ENCODE measurements at regions not wholly inside any gene's neighbourhood (a gene's known extent, or its start where the extent isn't known, plus 50 kb on each side); places are given as distances from the start of the nearest gene placed in this dataset.

DNA sequence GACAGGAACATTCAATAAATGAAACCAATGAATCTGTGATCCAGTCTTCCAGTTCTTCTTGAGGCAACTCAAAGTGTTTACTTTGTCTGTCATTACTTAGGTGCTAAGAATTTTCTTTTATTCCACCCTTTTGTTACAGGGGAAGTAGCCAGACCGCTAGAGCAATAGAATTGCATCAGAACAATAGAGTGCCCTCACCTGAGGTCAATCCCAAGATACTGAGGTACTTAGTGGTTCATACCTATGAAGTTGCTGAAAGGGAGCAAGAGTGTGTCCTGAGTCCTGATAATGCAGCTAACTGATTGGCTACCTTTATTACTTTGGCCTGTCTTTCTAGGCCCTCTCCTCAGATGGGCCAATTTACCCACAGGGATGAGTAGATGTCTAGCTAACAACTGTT lies 359.4 kb upstream of the KCNH7 start (continued):
- TF ChIP-seq, protein P1, sequence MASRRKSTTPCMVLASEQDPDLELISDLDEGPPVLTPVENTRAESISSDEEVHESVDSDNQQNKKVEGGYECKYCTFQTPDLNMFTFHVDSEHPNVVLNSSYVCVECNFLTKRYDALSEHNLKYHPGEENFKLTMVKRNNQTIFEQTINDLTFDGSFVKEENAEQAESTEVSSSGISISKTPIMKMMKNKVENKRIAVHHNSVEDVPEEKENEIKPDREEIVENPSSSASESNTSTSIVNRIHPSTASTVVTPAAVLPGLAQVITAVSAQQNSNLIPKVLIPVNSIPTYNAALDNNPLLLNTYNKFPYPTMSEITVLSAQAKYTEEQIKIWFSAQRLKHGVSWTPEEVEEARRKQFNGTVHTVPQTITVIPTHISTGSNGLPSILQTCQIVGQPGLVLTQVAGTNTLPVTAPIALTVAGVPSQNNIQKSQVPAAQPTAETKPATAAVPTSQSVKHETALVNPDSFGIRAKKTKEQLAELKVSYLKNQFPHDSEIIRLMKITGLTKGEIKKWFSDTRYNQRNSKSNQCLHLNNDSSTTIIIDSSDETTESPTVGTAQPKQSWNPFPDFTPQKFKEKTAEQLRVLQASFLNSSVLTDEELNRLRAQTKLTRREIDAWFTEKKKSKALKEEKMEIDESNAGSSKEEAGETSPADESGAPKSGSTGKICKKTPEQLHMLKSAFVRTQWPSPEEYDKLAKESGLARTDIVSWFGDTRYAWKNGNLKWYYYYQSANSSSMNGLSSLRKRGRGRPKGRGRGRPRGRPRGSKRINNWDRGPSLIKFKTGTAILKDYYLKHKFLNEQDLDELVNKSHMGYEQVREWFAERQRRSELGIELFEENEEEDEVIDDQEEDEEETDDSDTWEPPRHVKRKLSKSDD (conservative IDR thresholded peaks at IDR 0.05; ENCODE audit: low read length) = no peak
- TF ChIP-seq NFXL1 (CRISPR knock-in tag; IDR thresholded peaks at IDR 0.05) (no peak), SMAD1 (IDR thresholded peaks at IDR 0.05; ENCODE audit: low read depth, low read length, partially characterized antibody) (no peak), TAL1 (IDR thresholded peaks at IDR 0.05) (no peak), ERF (CRISPR knock-in tag; IDR thresholded peaks at IDR 0.05) (no peak)
- TF ChIP-seq, protein P2, sequence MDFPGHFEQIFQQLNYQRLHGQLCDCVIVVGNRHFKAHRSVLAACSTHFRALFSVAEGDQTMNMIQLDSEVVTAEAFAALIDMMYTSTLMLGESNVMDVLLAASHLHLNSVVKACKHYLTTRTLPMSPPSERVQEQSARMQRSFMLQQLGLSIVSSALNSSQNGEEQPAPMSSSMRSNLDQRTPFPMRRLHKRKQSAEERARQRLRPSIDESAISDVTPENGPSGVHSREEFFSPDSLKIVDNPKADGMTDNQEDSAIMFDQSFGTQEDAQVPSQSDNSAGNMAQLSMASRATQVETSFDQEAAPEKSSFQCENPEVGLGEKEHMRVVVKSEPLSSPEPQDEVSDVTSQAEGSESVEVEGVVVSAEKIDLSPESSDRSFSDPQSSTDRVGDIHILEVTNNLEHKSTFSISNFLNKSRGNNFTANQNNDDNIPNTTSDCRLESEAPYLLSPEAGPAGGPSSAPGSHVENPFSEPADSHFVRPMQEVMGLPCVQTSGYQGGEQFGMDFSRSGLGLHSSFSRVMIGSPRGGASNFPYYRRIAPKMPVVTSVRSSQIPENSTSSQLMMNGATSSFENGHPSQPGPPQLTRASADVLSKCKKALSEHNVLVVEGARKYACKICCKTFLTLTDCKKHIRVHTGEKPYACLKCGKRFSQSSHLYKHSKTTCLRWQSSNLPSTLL (IDR thresholded peaks at IDR 0.05) = no peak

DNA sequence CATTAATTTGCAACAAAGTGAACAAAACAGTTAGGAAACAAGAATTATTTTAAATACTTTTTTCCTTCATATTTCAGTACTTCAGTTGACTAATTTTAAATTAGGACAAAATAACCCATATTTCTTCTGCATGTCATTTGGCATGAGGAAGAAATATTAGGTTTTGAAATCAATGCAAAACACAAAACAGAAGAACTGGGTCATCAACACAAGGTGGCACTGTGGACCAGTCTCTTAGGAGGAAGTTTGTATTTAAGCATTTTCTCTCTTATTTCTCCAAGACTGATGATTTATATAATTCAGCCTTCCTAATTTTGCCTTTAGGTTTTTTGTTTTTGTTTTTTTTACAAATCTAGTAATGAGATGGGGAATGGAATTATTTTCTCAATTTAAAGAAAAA lies 352.8 kb upstream of the KCNH7 start:
- ChIA-PET CTCF (ENCODE audit: low intra/inter-chr PET ratio) (no interaction called here), POLR2A (no interaction called here)
- Histone ChIP-seq H2AFZ (ENCODE audit: low read depth, low read length) (no peak overlapping the region), H3K27ac (ENCODE audit: extremely low read depth, low read depth, low read length) (no peak overlapping the region), H3K79me2 (ENCODE audit: control insufficient read depth, insufficient read depth, low read length) (no peaks in the 10 kb centered on the region), H3K4me2 (ENCODE audit: insufficient read depth, low read length) (no peak overlapping the region), H3K4me3 (no peak overlapping the region), H3K9ac (ENCODE audit: insufficient read depth in 1 of 2, low read depth in 2 of 2, low read length in 2 of 2) (no peak overlapping the region), H3K36me3 (ENCODE audit: control insufficient read depth, insufficient read depth, low read length) (no peaks in the 10 kb centered on the region), H3K9me1 (ENCODE audit: control insufficient read depth, insufficient read depth, low read length) (no peaks in the 10 kb centered on the region), H3K27me3 (ENCODE audit: control insufficient read depth in 2 of 2, insufficient read depth in 2 of 2, low read length in 2 of 2) (no peaks in the 10 kb centered on the region), H4K20me1 (replicated peaks; ENCODE audit: control insufficient read depth, insufficient read depth, low read length) (no peaks in the 10 kb centered on the region), H3K4me1 (replicated peaks in 1 of 2; ENCODE audit: control insufficient read depth in 2 of 2, insufficient read depth in 2 of 2, low read length in 2 of 2) (no peaks in the 10 kb centered on the region), H3K9me3 (replicated peaks; ENCODE audit: control insufficient read depth, insufficient read depth, low read depth, low read length) (no peaks in the 10 kb centered on the region)
- ATAC-seq (no peak), DNase-seq (ENCODE audit: extremely low read depth in 1 of 4, low spot score in 3 of 4) (peak in 2 of 4 experiments; percentile 8 to 11), FAIRE-seq (no peak)
- BruUV-seq (replicated peaks) = no TSS peak
- TF ChIP-seq NFATC3 (IDR thresholded peaks at IDR 0.05) = no peak
- peak; percentile 27 to 38; a peak in 3 of 4 replicates for TF ChIP-seq RAD21 (CRISPR knock-in tag; conservative IDR thresholded peaks at IDR 0.05 in 1 of 2, IDR thresholded peaks at IDR 0.05 in 1 of 2)
- TF ChIP-seq, protein P3, sequence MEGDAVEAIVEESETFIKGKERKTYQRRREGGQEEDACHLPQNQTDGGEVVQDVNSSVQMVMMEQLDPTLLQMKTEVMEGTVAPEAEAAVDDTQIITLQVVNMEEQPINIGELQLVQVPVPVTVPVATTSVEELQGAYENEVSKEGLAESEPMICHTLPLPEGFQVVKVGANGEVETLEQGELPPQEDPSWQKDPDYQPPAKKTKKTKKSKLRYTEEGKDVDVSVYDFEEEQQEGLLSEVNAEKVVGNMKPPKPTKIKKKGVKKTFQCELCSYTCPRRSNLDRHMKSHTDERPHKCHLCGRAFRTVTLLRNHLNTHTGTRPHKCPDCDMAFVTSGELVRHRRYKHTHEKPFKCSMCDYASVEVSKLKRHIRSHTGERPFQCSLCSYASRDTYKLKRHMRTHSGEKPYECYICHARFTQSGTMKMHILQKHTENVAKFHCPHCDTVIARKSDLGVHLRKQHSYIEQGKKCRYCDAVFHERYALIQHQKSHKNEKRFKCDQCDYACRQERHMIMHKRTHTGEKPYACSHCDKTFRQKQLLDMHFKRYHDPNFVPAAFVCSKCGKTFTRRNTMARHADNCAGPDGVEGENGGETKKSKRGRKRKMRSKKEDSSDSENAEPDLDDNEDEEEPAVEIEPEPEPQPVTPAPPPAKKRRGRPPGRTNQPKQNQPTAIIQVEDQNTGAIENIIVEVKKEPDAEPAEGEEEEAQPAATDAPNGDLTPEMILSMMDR (IDR thresholded peaks at IDR 0.05 in 2 of 3, conservative IDR thresholded peaks at IDR 0.05 in 1 of 3; ENCODE audit: insufficient read depth in 2 of 3, low read depth in 1 of 3, low read length in 3 of 3) = peak in 1 of 3 experiments; percentile 35; a peak in 2 of 6 replicates
- intact Hi-C loops (cut with micrococcal nuclease) (no loop called here), in situ Hi-C loops (cut with MboI) (no loop called here)
